DMS 273 (cell line): ENCODE measurements at regions not wholly inside any gene's neighbourhood (a gene's known extent, or its start where the extent isn't known, plus 50 kb on each side); places are given as distances from the start of the nearest gene placed in this dataset.
"Not testable (repeated sequence)": the region's sequence is repeated elsewhere in the genome, so short reads cannot be mapped to it uniquely, and the experiment has no call there.

Experiments used
- DNase-seq: peaks from one replicate; lab custom pipeline; 2025; ENCODE audit not compliant: unreplicated experiment; lab: John Stamatoyannopoulos, UW

- DNase-seq: no peak
Measured at GRCh38 chr7:96770758-96771157, 61.1 kb upstream of the SEM1 start.

- DNase-seq: no peak
Measured at GRCh38 chr7:96772139-96772694, 62.6 kb upstream of the SEM1 start.

- DNase-seq: no peak
Measured at GRCh38 chr7:96773483-96773882, 63.8 kb upstream of the SEM1 start.

- DNase-seq: no peak
Measured at GRCh38 chr7:96774358-96774757, 64.7 kb upstream of the SEM1 start.

- no peak for DNase-seq
Measured at GRCh38 chr7:96775046-96775445, 65.4 kb upstream of the SEM1 start.

GRCh38 chr7:96778263-96778662 lies 68.6 kb upstream of the SEM1 start:
- peak; percentile 37 for DNase-seq

GRCh38 chr7:96781919-96782318 lies 72.3 kb upstream of the SEM1 start:
- DNase-seq: no peak

GRCh38 chr7:96782686-96783298 lies 73.1 kb upstream of the SEM1 start:
- DNase-seq: not testable (repeated sequence)

- no peak for DNase-seq
Measured at GRCh38 chr7:96784597-96784996, 75.0 kb upstream of the SEM1 start.

- peak; percentile 76 for DNase-seq
Measured at GRCh38 chr7:96786261-96786997, 76.8 kb upstream of the SEM1 start.

GRCh38 chr7:96786998-96787395 lies 77.4 kb upstream of the SEM1 start:
- DNase-seq: no peak

- no peak for DNase-seq
Measured at GRCh38 chr7:96789914-96790313, 80.3 kb upstream of the SEM1 start.

GRCh38 chr7:96792115-96792514 lies 82.5 kb upstream of the SEM1 start:
- DNase-seq: no peak

GRCh38 chr7:96794063-96794462 lies 84.4 kb upstream of the SEM1 start:
- no peak for DNase-seq

GRCh38 chr7:96800122-96800521 lies 90.5 kb upstream of the SEM1 start:
- no peak for DNase-seq

GRCh38 chr7:96800824-96801223 lies 91.2 kb upstream of the SEM1 start:
- peak; percentile 30 for DNase-seq

- DNase-seq: no peak
Measured at GRCh38 chr7:96819111-96819700, 109.6 kb upstream of the SEM1 start.

GRCh38 chr7:96821131-96821530 lies 111.5 kb upstream of the SEM1 start:
- DNase-seq: not testable (repeated sequence)

- peak; percentile 76 for DNase-seq
Measured at GRCh38 chr7:96822824-96823223, 113.2 kb upstream of the SEM1 start.

- peak; percentile 73 for DNase-seq
Measured at GRCh38 chr7:96823274-96823673, 113.6 kb upstream of the SEM1 start.

GRCh38 chr7:96824686-96825085 lies 115.0 kb upstream of the SEM1 start:
- no peak for DNase-seq

GRCh38 chr7:96825285-96825684 lies 115.6 kb upstream of the SEM1 start:
- DNase-seq: no peak
